ENCODE measurements at regions not wholly inside any gene's neighbourhood (a gene's known extent, or its start where the extent isn't known, plus 50 kb on each side); places are given as distances from the start of the nearest gene placed in this dataset.

- TF ChIP-seq CTCF (conservative IDR thresholded peaks at IDR 0.05 in 1 of 2, IDR thresholded peaks at IDR 0.05 in 1 of 2; ENCODE audit: low read depth in 1 of 2, low read length in 2 of 2) (no peak), EZH2 (IDR thresholded peaks at IDR 0.05; ENCODE audit: low read length, missing control alignments) (no peak)
Measured at GRCh38 chr2:117359266-117359914, 455.1 kb upstream of the DDX18 start.

Data from fibroblast of lung (primary cell).